ENCODE measurements at regions not wholly inside any gene's neighbourhood (a gene's known extent, or its start where the extent isn't known, plus 50 kb on each side); places are given as distances from the start of the nearest gene placed in this dataset.

DNA sequence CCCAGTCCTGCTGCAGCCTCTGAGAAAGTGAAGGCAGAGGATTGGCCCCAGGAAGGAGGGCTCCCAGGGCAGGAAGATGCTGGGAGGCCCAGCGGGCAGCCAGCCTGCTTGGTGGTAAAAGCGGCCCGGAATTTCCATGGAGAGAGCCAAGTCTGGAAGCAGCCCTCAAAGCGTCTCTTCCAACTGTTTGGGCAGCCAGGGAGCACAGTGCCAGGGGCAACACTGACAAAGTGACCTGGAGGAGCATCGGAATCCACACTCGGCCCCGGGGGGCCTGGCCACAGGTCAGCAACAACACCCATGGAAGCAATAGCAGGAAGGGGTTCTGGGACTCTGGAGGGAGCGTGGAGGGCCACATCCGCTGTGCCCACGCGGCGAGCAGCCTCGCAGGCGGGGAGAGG lies 63.2 kb upstream of the FGFR2 start:
- no peak for DNase-seq

- DNase-seq, result no peak
These were observed 61.0 kb upstream of the FGFR2 start for GRCh38 chr10:121659236-121659635.

- DNase-seq, result no peak
These were observed 60.4 kb upstream of the FGFR2 start for GRCh38 chr10:121658611-121659010.

GRCh38 chr10:121658111-121658510 lies 59.9 kb upstream of the FGFR2 start:
- DNase-seq, result no peak

DNA sequence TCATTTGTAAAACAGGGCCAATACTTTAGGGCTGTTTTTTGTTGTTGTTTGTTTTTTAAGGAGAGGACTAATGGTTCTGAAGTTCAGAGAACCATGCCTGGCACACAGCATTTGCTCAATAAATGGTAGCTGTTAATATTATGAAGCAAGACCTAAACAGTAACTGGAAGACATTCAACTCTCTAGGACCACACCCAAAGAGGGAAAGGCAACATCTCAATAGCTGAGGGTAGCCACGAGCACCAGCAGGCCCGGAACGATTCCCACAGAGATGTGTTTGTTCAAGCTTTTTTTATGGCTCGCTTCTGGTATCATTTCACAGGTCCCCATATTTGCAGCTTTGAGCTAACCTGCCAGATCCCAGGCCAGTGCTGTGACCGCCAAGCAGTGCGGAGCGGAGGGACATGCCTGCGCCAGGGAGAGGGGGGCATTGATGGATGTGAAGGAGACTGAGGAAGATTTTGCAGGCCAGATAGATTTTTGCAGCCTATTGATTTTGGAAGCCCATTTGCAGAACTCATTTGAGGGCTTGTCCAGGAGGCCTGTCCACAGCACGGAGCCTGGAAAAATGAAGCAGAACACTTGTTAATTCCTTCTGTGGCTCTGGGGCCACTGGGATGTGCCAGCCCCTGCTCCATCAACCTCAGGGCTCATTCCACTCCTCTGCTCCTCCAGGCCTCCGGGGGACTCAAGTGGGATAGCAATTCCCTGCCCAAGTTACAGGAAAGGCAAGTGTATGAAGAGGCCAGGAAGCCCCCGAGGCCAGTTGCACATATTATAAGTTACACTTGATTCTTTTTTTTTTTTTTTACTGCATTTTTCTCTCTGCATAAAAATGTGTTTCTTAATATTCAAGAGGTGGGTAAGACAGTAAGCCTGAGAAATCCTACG lies 57.3 kb upstream of the FGFR2 start:
- no peak for DNase-seq

DNA sequence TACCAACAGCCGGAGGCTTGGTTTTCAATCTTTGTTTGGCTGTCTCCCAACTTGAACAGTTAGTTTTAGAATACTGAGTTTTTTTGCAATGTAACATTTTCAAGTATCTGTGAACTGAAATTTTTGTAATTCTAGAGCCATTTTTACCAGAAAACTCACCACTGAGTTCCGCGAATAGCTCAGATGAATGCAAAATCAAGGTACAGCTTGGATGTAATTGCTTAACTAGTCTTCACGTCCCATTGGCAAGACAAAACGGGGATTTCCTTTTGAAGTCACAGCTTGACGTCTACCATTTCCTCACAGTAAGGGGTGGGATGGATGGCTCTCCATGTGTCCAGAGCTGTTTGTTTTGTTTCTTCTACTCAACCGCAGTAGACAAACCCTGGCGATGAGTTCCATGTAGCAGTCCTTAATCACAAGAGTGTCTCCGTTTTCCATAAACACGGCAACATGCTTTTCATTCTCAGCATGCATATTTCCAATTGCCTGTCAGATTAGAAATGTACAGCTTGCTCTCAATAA lies 55.8 kb upstream of the FGFR2 start:
- no peak for DNase-seq

DNA sequence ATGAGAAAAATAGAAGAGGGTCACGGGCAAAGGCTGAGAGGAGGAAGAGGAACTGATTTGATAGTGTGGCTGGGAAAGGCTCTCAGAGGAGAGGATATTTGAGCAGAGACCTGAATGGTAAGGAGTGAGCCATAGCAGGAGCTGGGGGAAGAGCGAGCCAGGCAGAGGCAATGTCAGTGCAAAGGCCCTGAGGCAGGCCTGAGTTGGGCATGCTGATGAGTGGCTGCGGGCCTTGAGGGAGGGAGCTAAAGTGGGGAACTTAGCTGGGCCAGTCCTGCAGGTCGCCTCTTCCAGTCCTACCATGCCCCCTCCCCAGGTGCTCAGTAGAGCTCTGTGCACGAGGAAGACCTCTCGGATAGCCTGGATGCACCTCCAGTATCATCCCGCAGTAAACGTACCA lies 55.4 kb upstream of the FGFR2 start:
- no peak for DNase-seq

- no peak for DNase-seq
These were observed 50.2 kb upstream of the FGFR2 start for GRCh38 chr10:121648493-121648892.

- DNase-seq, result no peak
These were observed 49.8 kb upstream of the FGFR2 start for GRCh38 chr10:121648059-121648458.
